ENCODE measurements at regions not wholly inside any gene's neighbourhood (a gene's known extent, or its start where the extent isn't known, plus 50 kb on each side); places are given as distances from the start of the nearest gene placed in this dataset.

- 95 to 98% methylated on average over 7 to 9 of the region's 10 CpGs for WGBS, 2 experiments (ENCODE audit: insufficient coverage in 2 of 2)
- H3K4me1 ChIP-seq (ENCODE audit: control insufficient read depth, insufficient read depth, low read length, poor library complexity, severe bottlenecking): no peaks in the 10 kb centered on the region
Measured at GRCh38 chr20:57904314-57905105, 194.7 kb upstream of the PMEPA1 start.

DNA sequence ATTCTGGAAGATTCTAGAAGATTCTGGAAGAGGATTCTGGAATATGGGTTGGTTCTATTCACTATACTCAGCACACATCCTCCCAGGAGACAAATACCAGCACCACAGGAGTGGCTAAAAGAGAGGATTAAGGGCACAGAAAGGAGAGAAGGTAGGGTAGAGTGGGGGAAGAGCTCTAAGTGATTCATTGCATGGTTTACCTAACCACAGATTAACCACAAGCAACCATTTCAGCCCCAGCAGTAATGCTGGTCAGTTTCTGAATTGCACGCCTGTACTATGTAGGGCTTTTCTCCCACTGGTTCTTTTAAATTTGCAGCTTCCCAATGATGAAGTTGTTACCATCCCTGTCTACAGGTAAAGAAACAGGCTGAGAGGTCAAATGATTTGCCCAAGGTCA lies 192.7 kb upstream of the PMEPA1 start:
- Histone ChIP-seq H3K36me3 (ENCODE audit: control insufficient read depth, insufficient read depth, low read length) (no peaks in the 10 kb centered on the region), H3K4me1 (ENCODE audit: control insufficient read depth, insufficient read depth, low read length, poor library complexity, severe bottlenecking) (no peaks in the 10 kb centered on the region), H3K4me3 (ENCODE audit: extremely low read depth, insufficient read depth, low read length, poor library complexity, severe bottlenecking) (no peak overlapping the region), H3K27ac (ENCODE audit: low read depth, low read length, severe bottlenecking) (no peak overlapping the region), H3K9me3 (ENCODE audit: control insufficient read depth, low read length) (no peaks in the 10 kb centered on the region)
- WGBS, 2 experiments (ENCODE audit: insufficient coverage in 2 of 2): 83 to 100% methylated on average over 1 of the region's 1 CpG

More at GRCh38 chr20:57904314-57905105, 194.7 kb upstream of the PMEPA1 start:
- no peaks in the 10 kb centered on the region for H3K36me3 ChIP-seq (ENCODE audit: control insufficient read depth, insufficient read depth, low read length)
- H3K4me3 ChIP-seq (ENCODE audit: extremely low read depth, insufficient read depth, low read length, poor library complexity, severe bottlenecking): no peak overlapping the region
- H3K9me3 ChIP-seq (ENCODE audit: control insufficient read depth, low read length): no peaks in the 10 kb centered on the region
- H3K27ac ChIP-seq (ENCODE audit: low read depth, low read length, severe bottlenecking): no peak overlapping the region

- Histone ChIP-seq H3K36me3 (ENCODE audit: control insufficient read depth, insufficient read depth, low read length) (no peaks in the 10 kb centered on the region), H3K4me1 (ENCODE audit: control insufficient read depth, insufficient read depth, low read length, poor library complexity, severe bottlenecking) (no peaks in the 10 kb centered on the region), H3K4me3 (ENCODE audit: extremely low read depth, insufficient read depth, low read length, poor library complexity, severe bottlenecking) (no peak overlapping the region), H3K9me3 (ENCODE audit: control insufficient read depth, low read length) (no peaks in the 10 kb centered on the region), H3K27ac (ENCODE audit: low read depth, low read length, severe bottlenecking) (no peak overlapping the region)
- WGBS, 2 experiments (ENCODE audit: insufficient coverage in 2 of 2): 94% methylated on average over 3 of the region's 4 CpGs; no CpG with 5 or more reads in 1 of the 2 experiments
Measured at GRCh38 chr20:57901526-57901925, 191.7 kb upstream of the PMEPA1 start.

- no peaks in the 10 kb centered on the region for H3K36me3 ChIP-seq (ENCODE audit: control insufficient read depth, insufficient read depth, low read length)
- H3K9me3 ChIP-seq (ENCODE audit: control insufficient read depth, low read length): no peaks in the 10 kb centered on the region
- no peak overlapping the region for H3K27ac ChIP-seq (ENCODE audit: low read depth, low read length, severe bottlenecking)
- H3K4me3 ChIP-seq (ENCODE audit: extremely low read depth, insufficient read depth, low read length, poor library complexity, severe bottlenecking): no peak overlapping the region
- 85 to 86% methylated on average over 4 to 5 of the region's 9 CpGs for WGBS, 2 experiments (ENCODE audit: insufficient coverage in 2 of 2)
- no peaks in the 10 kb centered on the region for H3K4me1 ChIP-seq (ENCODE audit: control insufficient read depth, insufficient read depth, low read length, poor library complexity, severe bottlenecking)
Measured at GRCh38 chr20:57900226-57900905, 190.6 kb upstream of the PMEPA1 start.

GRCh38 chr20:57899554-57899953 lies 189.7 kb upstream of the PMEPA1 start:
- Histone ChIP-seq H3K9me3 (ENCODE audit: control insufficient read depth, low read length) (no peaks in the 10 kb centered on the region), H3K4me1 (ENCODE audit: control insufficient read depth, insufficient read depth, low read length, poor library complexity, severe bottlenecking) (no peaks in the 10 kb centered on the region), H3K27ac (ENCODE audit: low read depth, low read length, severe bottlenecking) (no peak overlapping the region), H3K4me3 (ENCODE audit: extremely low read depth, insufficient read depth, low read length, poor library complexity, severe bottlenecking) (no peak overlapping the region), H3K36me3 (ENCODE audit: control insufficient read depth, insufficient read depth, low read length) (no peaks in the 10 kb centered on the region)
- WGBS, 2 experiments (ENCODE audit: insufficient coverage in 2 of 2): 89 to 90% methylated on average over 4 to 7 of the region's 7 CpGs

- WGBS, 2 experiments (ENCODE audit: insufficient coverage in 2 of 2): 85 to 94% methylated on average over 3 of the region's 4 CpGs
- H3K4me1 ChIP-seq (ENCODE audit: control insufficient read depth, insufficient read depth, low read length, poor library complexity, severe bottlenecking): no peaks in the 10 kb centered on the region
- no peak overlapping the region for H3K27ac ChIP-seq (ENCODE audit: low read depth, low read length, severe bottlenecking)
- H3K36me3 ChIP-seq (ENCODE audit: control insufficient read depth, insufficient read depth, low read length): no peaks in the 10 kb centered on the region
- H3K4me3 ChIP-seq (ENCODE audit: extremely low read depth, insufficient read depth, low read length, poor library complexity, severe bottlenecking): no peak overlapping the region
- no peaks in the 10 kb centered on the region for H3K9me3 ChIP-seq (ENCODE audit: control insufficient read depth, low read length)
Measured at GRCh38 chr20:57898332-57898731, 188.5 kb upstream of the PMEPA1 start.

DNA sequence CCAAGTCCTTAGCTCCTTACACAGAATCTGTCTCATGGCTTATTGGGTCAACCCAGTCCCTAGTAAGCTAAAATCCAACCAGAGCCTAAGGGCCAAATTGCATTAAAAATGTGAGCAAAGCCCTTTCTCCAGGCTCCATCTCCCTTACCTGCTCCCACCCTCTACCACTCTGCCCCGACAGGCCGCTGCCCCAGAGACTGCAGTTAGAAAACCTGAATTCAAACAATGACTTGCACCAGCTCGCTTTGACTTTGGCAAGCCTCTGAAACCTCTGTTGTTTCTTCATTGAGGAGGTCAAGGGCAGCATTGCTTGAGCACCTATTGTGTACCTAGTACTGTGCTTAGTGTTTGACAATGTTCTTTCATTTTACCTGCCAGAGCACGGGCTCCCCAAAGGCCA lies 188.1 kb upstream of the PMEPA1 start:
- H3K4me3 ChIP-seq (ENCODE audit: extremely low read depth, insufficient read depth, low read length, poor library complexity, severe bottlenecking): no peak overlapping the region
- no peak overlapping the region for H3K27ac ChIP-seq (ENCODE audit: low read depth, low read length, severe bottlenecking)
- H3K9me3 ChIP-seq (ENCODE audit: control insufficient read depth, low read length): no peaks in the 10 kb centered on the region
- WGBS, 2 experiments (ENCODE audit: insufficient coverage in 2 of 2): 83 to 94% methylated on average over 4 of the region's 4 CpGs
- H3K36me3 ChIP-seq (ENCODE audit: control insufficient read depth, insufficient read depth, low read length): no peaks in the 10 kb centered on the region
- no peaks in the 10 kb centered on the region for H3K4me1 ChIP-seq (ENCODE audit: control insufficient read depth, insufficient read depth, low read length, poor library complexity, severe bottlenecking)

- Histone ChIP-seq H3K27ac (ENCODE audit: low read depth, low read length, severe bottlenecking) (no peak overlapping the region), H3K9me3 (ENCODE audit: control insufficient read depth, low read length) (no peaks in the 10 kb centered on the region), H3K4me3 (ENCODE audit: extremely low read depth, insufficient read depth, low read length, poor library complexity, severe bottlenecking) (no peak overlapping the region), H3K4me1 (ENCODE audit: control insufficient read depth, insufficient read depth, low read length, poor library complexity, severe bottlenecking) (no peaks in the 10 kb centered on the region), H3K36me3 (ENCODE audit: control insufficient read depth, insufficient read depth, low read length) (no peaks in the 10 kb centered on the region)
- WGBS, 2 experiments (ENCODE audit: insufficient coverage in 2 of 2): 88 to 92% methylated on average over 6 to 8 of the region's 18 CpGs
Measured at GRCh38 chr20:57897156-57897874, 187.5 kb upstream of the PMEPA1 start.

GRCh38 chr20:57896563-57896962 lies 186.7 kb upstream of the PMEPA1 start:
- WGBS, 2 experiments (ENCODE audit: insufficient coverage in 2 of 2): 89 to 90% methylated on average over 4 to 5 of the region's 6 CpGs
- Histone ChIP-seq H3K4me3 (ENCODE audit: extremely low read depth, insufficient read depth, low read length, poor library complexity, severe bottlenecking) (no peak overlapping the region), H3K27ac (ENCODE audit: low read depth, low read length, severe bottlenecking) (no peak overlapping the region), H3K4me1 (ENCODE audit: control insufficient read depth, insufficient read depth, low read length, poor library complexity, severe bottlenecking) (no peaks in the 10 kb centered on the region), H3K36me3 (ENCODE audit: control insufficient read depth, insufficient read depth, low read length) (no peaks in the 10 kb centered on the region), H3K9me3 (ENCODE audit: control insufficient read depth, low read length) (no peaks in the 10 kb centered on the region)

GRCh38 chr20:57896017-57896416 lies 186.2 kb upstream of the PMEPA1 start:
- Histone ChIP-seq H3K9me3 (ENCODE audit: control insufficient read depth, low read length) (no peaks in the 10 kb centered on the region), H3K4me1 (ENCODE audit: control insufficient read depth, insufficient read depth, low read length, poor library complexity, severe bottlenecking) (no peaks in the 10 kb centered on the region), H3K36me3 (ENCODE audit: control insufficient read depth, insufficient read depth, low read length) (no peaks in the 10 kb centered on the region), H3K4me3 (ENCODE audit: extremely low read depth, insufficient read depth, low read length, poor library complexity, severe bottlenecking) (no peak overlapping the region), H3K27ac (ENCODE audit: low read depth, low read length, severe bottlenecking) (no peak overlapping the region)
- 91 to 97% methylated on average over 8 of the region's 8 CpGs for WGBS, 2 experiments (ENCODE audit: insufficient coverage in 2 of 2)
